ENCODE measurements at regions not wholly inside any gene's neighbourhood (a gene's known extent, or its start where the extent isn't known, plus 50 kb on each side); places are given as distances from the start of the nearest gene placed in this dataset.

- TF ChIP-seq POLR2A (IDR thresholded peaks at IDR 0.05; ENCODE audit: low read depth, low read length) = no peak
- TF ChIP-seq TAF1 (IDR thresholded peaks at IDR 0.05; ENCODE audit: low read depth, low read length) = no peak
- no peak for TF ChIP-seq POLR2AphosphoS5 (IDR thresholded peaks at IDR 0.05; ENCODE audit: low read depth, low read length)
Measured at GRCh38 chr3:147775816-147776530, 366.8 kb downstream of the ZIC1 start.

All from GM12891 (cell line).